ENCODE measurements at regions not wholly inside any gene's neighbourhood (a gene's known extent, or its start where the extent isn't known, plus 50 kb on each side); places are given as distances from the start of the nearest gene placed in this dataset.

DNA sequence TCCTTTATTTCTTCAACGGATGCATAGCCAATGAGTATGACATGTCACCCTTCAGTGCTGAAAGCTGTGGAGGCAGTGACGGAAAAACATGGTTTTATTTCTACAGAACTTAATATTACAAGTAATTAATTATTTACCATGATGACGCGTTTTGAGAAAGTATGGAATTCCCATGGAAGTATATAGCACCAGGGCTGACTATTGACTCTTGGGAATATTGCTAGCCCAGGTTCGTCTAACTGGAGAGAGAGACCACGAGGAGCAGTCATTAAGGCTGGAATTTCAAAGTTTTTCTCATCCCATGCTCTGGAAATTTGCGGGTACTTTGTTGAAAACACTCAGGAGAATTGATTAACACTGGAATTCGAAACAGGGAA lies 155.2 kb upstream of the PRSS16 start:
- TF ChIP-seq, protein P1, sequence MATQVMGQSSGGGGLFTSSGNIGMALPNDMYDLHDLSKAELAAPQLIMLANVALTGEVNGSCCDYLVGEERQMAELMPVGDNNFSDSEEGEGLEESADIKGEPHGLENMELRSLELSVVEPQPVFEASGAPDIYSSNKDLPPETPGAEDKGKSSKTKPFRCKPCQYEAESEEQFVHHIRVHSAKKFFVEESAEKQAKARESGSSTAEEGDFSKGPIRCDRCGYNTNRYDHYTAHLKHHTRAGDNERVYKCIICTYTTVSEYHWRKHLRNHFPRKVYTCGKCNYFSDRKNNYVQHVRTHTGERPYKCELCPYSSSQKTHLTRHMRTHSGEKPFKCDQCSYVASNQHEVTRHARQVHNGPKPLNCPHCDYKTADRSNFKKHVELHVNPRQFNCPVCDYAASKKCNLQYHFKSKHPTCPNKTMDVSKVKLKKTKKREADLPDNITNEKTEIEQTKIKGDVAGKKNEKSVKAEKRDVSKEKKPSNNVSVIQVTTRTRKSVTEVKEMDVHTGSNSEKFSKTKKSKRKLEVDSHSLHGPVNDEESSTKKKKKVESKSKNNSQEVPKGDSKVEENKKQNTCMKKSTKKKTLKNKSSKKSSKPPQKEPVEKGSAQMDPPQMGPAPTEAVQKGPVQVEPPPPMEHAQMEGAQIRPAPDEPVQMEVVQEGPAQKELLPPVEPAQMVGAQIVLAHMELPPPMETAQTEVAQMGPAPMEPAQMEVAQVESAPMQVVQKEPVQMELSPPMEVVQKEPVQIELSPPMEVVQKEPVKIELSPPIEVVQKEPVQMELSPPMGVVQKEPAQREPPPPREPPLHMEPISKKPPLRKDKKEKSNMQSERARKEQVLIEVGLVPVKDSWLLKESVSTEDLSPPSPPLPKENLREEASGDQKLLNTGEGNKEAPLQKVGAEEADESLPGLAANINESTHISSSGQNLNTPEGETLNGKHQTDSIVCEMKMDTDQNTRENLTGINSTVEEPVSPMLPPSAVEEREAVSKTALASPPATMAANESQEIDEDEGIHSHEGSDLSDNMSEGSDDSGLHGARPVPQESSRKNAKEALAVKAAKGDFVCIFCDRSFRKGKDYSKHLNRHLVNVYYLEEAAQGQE (IDR thresholded peaks at IDR 0.05; ENCODE audit: insufficient read depth in 1 of 2, low read depth in 2 of 2, low read length in 2 of 2): no peak
- TF ChIP-seq TAF1 (IDR thresholded peaks at IDR 0.05; ENCODE audit: borderline replicate concordance, insufficient read depth, low read length) (no peak), POLR2AphosphoS5 (IDR thresholded peaks at IDR 0.05; ENCODE audit: low read depth, low read length) (no peak), FOXP2 (optimal IDR thresholded peaks at IDR 0.05; ENCODE audit: borderline replicate concordance, extremely low read depth, extremely low read length, insufficient read depth) (no peak)

- TF ChIP-seq TAF1 (IDR thresholded peaks at IDR 0.05; ENCODE audit: borderline replicate concordance, insufficient read depth, low read length): no peak
- TF ChIP-seq SIN3A (IDR thresholded peaks at IDR 0.05; ENCODE audit: borderline replicate concordance, insufficient read depth, low read length): no peak
- TF ChIP-seq, protein P1 (IDR thresholded peaks at IDR 0.05; ENCODE audit: insufficient read depth in 1 of 2, low read depth in 2 of 2, low read length in 2 of 2): no peak
- TF ChIP-seq POLR2AphosphoS5 (IDR thresholded peaks at IDR 0.05; ENCODE audit: low read depth, low read length): no peak
- no peak for TF ChIP-seq FOXP2 (optimal IDR thresholded peaks at IDR 0.05; ENCODE audit: borderline replicate concordance, extremely low read depth, extremely low read length, insufficient read depth)
Measured at GRCh38 chr6:27095914-27096313, 151.6 kb upstream of the PRSS16 start.

DNA sequence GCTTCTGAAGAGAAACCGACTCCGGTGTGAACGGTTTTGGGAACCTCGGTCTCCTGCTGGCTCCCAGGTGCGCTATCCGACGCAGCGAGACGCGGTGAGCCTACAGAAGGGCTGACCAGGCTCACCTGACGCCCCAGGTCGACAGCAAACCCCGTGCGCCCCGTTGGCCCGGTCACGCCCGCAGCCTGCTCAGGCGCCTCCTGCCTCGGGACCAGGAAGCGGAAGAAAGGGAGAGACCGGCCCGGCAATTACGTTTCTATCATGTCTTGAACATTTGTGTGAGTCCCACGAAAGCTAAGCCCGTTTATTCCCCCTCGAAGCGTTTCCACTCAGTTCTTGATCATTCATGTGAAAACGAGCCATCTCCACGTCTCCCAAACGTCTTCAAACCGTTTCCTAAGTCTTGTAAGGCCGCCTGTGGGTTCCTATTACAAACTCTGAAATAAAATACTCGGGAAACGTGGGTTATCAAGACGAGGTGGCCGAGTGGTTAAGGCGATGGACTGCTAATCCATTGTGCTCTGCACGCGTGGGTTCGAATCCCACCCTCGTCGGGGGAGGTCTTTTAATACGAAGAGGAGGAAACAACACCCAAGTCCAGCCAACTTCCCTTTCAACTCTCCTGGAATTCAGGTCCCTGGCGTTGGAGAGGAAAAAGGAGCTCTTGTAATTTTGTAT lies 150.5 kb upstream of the PRSS16 start:
- TF ChIP-seq FOXP2 (optimal IDR thresholded peaks at IDR 0.05; ENCODE audit: borderline replicate concordance, extremely low read depth, extremely low read length, insufficient read depth) (no peak), POLR2AphosphoS5 (IDR thresholded peaks at IDR 0.05; ENCODE audit: low read depth, low read length) (no peak), SIN3A (IDR thresholded peaks at IDR 0.05; ENCODE audit: borderline replicate concordance, insufficient read depth, low read length) (no peak), TAF1 (IDR thresholded peaks at IDR 0.05; ENCODE audit: borderline replicate concordance, insufficient read depth, low read length) (no peak)
- TF ChIP-seq, protein P1 (IDR thresholded peaks at IDR 0.05; ENCODE audit: insufficient read depth in 1 of 2, low read depth in 2 of 2, low read length in 2 of 2): no peak

GRCh38 chr6:27098956-27099355 lies 148.5 kb upstream of the PRSS16 start:
- TF ChIP-seq POLR2AphosphoS5 (IDR thresholded peaks at IDR 0.05; ENCODE audit: low read depth, low read length) (no peak), FOXP2 (optimal IDR thresholded peaks at IDR 0.05; ENCODE audit: borderline replicate concordance, extremely low read depth, extremely low read length, insufficient read depth) (no peak), SIN3A (IDR thresholded peaks at IDR 0.05; ENCODE audit: borderline replicate concordance, insufficient read depth, low read length) (no peak), TAF1 (IDR thresholded peaks at IDR 0.05; ENCODE audit: borderline replicate concordance, insufficient read depth, low read length) (no peak)
- TF ChIP-seq, protein P1 (IDR thresholded peaks at IDR 0.05; ENCODE audit: insufficient read depth in 1 of 2, low read depth in 2 of 2, low read length in 2 of 2): no peak
